DMS53 (cell line): ENCODE measurements at regions not wholly inside any gene's neighbourhood (a gene's known extent, or its start where the extent isn't known, plus 50 kb on each side); places are given as distances from the start of the nearest gene placed in this dataset.

Experiments
- DNase-seq: peaks from one replicate; lab custom pipeline; 2025; lab: John Stamatoyannopoulos, UW

GRCh38 chr11:92839450-92839849 lies 130.0 kb upstream of the MTNR1B start:
- no peak for DNase-seq

GRCh38 chr11:92841719-92842118 lies 127.7 kb upstream of the MTNR1B start:
- DNase-seq: no peak

GRCh38 chr11:92843455-92843854 lies 126.0 kb upstream of the MTNR1B start:
- no peak for DNase-seq

GRCh38 chr11:92844197-92844596 lies 125.3 kb upstream of the MTNR1B start:
- no peak for DNase-seq

GRCh38 chr11:92845390-92845789 lies 124.1 kb upstream of the MTNR1B start:
- no peak for DNase-seq

- no peak for DNase-seq
These were observed 123.6 kb upstream of the MTNR1B start for GRCh38 chr11:92845805-92846204.

- DNase-seq: no peak
These were observed 122.8 kb upstream of the MTNR1B start for GRCh38 chr11:92846491-92847125.

- DNase-seq: peak; percentile 13
These were observed 120.9 kb upstream of the MTNR1B start for GRCh38 chr11:92848578-92848977.

GRCh38 chr11:92850296-92850826 lies 119.1 kb upstream of the MTNR1B start:
- no peak for DNase-seq

- no peak for DNase-seq
These were observed 117.2 kb upstream of the MTNR1B start for GRCh38 chr11:92852229-92852628.

GRCh38 chr11:92852946-92853345 lies 116.5 kb upstream of the MTNR1B start:
- DNase-seq: no peak

- no peak for DNase-seq
These were observed 115.3 kb upstream of the MTNR1B start for GRCh38 chr11:92854162-92854561.

- DNase-seq: peak; percentile 28
These were observed 114.5 kb upstream of the MTNR1B start for GRCh38 chr11:92854952-92855351.

GRCh38 chr11:92855607-92856405 lies 113.6 kb upstream of the MTNR1B start:
- DNase-seq: no peak

GRCh38 chr11:92857407-92857806 lies 112.0 kb upstream of the MTNR1B start:
- no peak for DNase-seq

GRCh38 chr11:92859156-92859690 lies 110.2 kb upstream of the MTNR1B start:
- no peak for DNase-seq

- peak; percentile 12 for DNase-seq
These were observed 107.8 kb upstream of the MTNR1B start for GRCh38 chr11:92861634-92862033.

- no peak for DNase-seq
These were observed 104.1 kb upstream of the MTNR1B start for GRCh38 chr11:92865352-92865751.

- no peak for DNase-seq
These were observed 102.7 kb upstream of the MTNR1B start for GRCh38 chr11:92866679-92867282.

- DNase-seq: no peak
These were observed 101.4 kb upstream of the MTNR1B start for GRCh38 chr11:92867913-92868619.

- no peak for DNase-seq
These were observed 99.7 kb upstream of the MTNR1B start for GRCh38 chr11:92869716-92870115.
